C4-2B (cell line): ENCODE measurements at regions not wholly inside any gene's neighbourhood (a gene's known extent, or its start where the extent isn't known, plus 50 kb on each side); places are given as distances from the start of the nearest gene placed in this dataset.

Experiments
- ZFX ChIP-seq: fragments of 450-650 bp; IDR thresholded peaks from 2 replicates; pipeline ENCODE4 v1.6.1; 2017
- TF ChIP-seq, protein P1 (sequence below): fragments of 450-650 bp; conservative IDR thresholded peaks from 2 replicates; pipeline ENCODE4 v1.5.1; 2017; ENCODE audit warnings: mild to moderate bottlenecking

DNA sequence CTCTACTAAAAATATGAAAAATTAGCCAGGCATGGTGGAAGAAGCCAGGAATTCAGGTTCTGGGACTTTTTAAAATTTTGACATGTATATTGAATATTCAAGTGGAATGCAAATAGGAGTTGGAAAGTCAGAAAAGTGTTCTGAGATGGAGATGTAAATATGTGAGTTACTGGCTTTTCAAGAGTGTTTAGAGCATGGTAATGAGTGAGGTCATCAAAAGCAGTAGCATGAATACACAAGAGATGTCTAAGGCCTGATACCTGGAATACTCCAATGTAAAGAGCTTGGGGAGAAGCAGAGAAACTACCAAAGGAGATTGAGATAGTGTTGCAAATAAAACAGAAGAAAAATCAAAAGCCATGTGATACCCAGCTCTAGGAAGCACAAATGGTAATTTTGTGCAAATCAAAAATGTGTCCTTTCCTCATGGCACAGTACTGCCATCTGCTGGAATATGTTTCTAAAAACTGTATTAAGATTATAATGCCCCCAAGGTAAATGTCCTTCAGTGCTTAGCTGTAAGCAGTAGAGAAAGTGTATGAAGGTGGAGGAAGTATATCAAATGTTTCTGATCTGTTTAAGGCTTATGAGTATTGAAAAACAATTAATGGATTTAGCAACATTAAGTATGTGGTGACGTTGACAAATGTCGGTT is 908.4 kb downstream of the KCNJ18 start:
- TF ChIP-seq, protein P1, sequence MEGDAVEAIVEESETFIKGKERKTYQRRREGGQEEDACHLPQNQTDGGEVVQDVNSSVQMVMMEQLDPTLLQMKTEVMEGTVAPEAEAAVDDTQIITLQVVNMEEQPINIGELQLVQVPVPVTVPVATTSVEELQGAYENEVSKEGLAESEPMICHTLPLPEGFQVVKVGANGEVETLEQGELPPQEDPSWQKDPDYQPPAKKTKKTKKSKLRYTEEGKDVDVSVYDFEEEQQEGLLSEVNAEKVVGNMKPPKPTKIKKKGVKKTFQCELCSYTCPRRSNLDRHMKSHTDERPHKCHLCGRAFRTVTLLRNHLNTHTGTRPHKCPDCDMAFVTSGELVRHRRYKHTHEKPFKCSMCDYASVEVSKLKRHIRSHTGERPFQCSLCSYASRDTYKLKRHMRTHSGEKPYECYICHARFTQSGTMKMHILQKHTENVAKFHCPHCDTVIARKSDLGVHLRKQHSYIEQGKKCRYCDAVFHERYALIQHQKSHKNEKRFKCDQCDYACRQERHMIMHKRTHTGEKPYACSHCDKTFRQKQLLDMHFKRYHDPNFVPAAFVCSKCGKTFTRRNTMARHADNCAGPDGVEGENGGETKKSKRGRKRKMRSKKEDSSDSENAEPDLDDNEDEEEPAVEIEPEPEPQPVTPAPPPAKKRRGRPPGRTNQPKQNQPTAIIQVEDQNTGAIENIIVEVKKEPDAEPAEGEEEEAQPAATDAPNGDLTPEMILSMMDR: peak; percentile 79
- no peak for TF ChIP-seq ZFX
